ENCODE measurements at regions not wholly inside any gene's neighbourhood (a gene's known extent, or its start where the extent isn't known, plus 50 kb on each side); places are given as distances from the start of the nearest gene placed in this dataset.

DNA sequence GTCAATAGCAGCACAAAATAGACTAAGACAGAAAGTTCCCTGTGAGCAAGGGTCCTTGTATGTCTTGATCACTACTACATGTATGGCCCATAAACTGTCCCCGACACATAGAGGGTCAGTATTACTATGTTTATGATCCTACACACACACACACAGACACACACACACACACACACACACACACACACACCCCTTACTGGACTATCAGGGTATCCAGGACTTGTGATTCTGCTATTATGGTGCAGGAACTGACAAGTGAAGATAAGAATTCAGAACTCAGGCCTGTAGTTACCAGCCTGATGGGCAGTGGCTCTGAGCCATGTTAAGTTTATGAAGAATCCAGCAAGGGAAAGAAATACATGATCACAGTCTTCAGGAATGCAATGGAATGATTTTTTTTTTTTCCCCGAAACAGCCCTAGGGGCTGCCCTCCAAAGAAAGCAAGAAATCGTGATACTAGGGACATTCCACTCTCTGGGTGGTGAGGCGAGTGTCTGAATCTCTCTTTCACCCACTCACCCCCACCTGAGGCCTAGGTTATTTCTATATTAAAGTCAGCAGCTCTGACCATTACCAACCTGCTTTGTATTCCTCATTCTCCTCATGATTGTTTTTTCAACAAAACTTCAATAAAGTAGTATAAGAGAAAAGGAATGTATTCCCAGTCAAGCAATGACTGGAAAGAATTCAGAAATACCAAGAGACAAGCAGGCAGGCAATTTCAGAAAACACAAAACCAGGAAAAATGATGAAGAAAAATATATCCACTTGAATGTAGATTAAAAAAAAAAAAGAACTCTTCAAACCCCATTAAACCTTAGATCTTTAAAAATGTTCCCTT, 105.8 kb downstream of the AVPR1A start:
- Histone ChIP-seq H3K27ac (ENCODE audit: low read depth in 1 of 3, low read length in 2 of 3) (no peak overlapping the region), H3K4me3 (ENCODE audit: low read depth in 1 of 3, low read length in 3 of 3) (no peak overlapping the region), H3K4me1 (ENCODE audit: control insufficient read depth in 3 of 3, insufficient read depth in 2 of 3, low read depth in 1 of 3, low read length in 2 of 3) (no peaks in the 10 kb centered on the region), H3K27me3 (ENCODE audit: control insufficient read depth in 3 of 3, insufficient read depth in 3 of 3, low read length in 3 of 3) (no peaks in the 10 kb centered on the region), H3K9me3 (ENCODE audit: control insufficient read depth in 2 of 2, insufficient read depth in 1 of 2, low read depth in 1 of 2, low read length in 1 of 2) (no peaks in the 10 kb centered on the region), H3K36me3 (ENCODE audit: control insufficient read depth in 3 of 3, insufficient read depth in 2 of 3, low read depth in 1 of 3, low read length in 3 of 3) (no peaks in the 10 kb centered on the region)
- DNase-seq (no peak), FAIRE-seq (no peak)
- 84 to 91% (median 86%) methylated on average over 4 of the region's 4 CpGs for WGBS, 3 donors

GRCh38 chr12:63042646-63043045, 107.7 kb upstream of the PPM1H start:
- Histone ChIP-seq H3K27ac (ENCODE audit: low read depth in 1 of 3, low read length in 2 of 3) (no peak overlapping the region), H3K9me3 (ENCODE audit: control insufficient read depth in 2 of 2, insufficient read depth in 1 of 2, low read depth in 1 of 2, low read length in 1 of 2) (no peaks in the 10 kb centered on the region), H3K4me1 (ENCODE audit: control insufficient read depth in 3 of 3, insufficient read depth in 2 of 3, low read depth in 1 of 3, low read length in 2 of 3) (no peaks in the 10 kb centered on the region), H3K4me3 (ENCODE audit: low read depth in 1 of 3, low read length in 3 of 3) (no peak overlapping the region), H3K27me3 (ENCODE audit: control insufficient read depth in 3 of 3, insufficient read depth in 3 of 3, low read length in 3 of 3) (no peaks in the 10 kb centered on the region), H3K36me3 (ENCODE audit: control insufficient read depth in 3 of 3, insufficient read depth in 2 of 3, low read depth in 1 of 3, low read length in 3 of 3) (no peaks in the 10 kb centered on the region)
- DNase-seq (no peak), FAIRE-seq (no peak)
- 65 to 89% (median 67%) methylated on average over 1 of the region's 1 CpG for WGBS, 3 donors

- no peak for FAIRE-seq
- WGBS, 3 donors, result 38 to 48% (median 46%) methylated on average over 1 of the region's 1 CpG
- H3K4me1 ChIP-seq (ENCODE audit: control insufficient read depth in 3 of 3, insufficient read depth in 2 of 3, low read depth in 1 of 3, low read length in 2 of 3), result no peaks in the 10 kb centered on the region
Measured at GRCh38 chr12:63041601-63042000, 106.7 kb upstream of the PPM1H start.

GRCh38 chr12:63040526-63041220, 105.7 kb upstream of the PPM1H start:
- H3K4me3 ChIP-seq (ENCODE audit: low read depth in 1 of 3, low read length in 3 of 3), result no peak overlapping the region
- no peaks in the 10 kb centered on the region for H3K36me3 ChIP-seq (ENCODE audit: control insufficient read depth in 3 of 3, insufficient read depth in 2 of 3, low read depth in 1 of 3, low read length in 3 of 3)
- no peaks in the 10 kb centered on the region for H3K9me3 ChIP-seq (ENCODE audit: control insufficient read depth in 2 of 2, insufficient read depth in 1 of 2, low read depth in 1 of 2, low read length in 1 of 2)
- H3K27me3 ChIP-seq (ENCODE audit: control insufficient read depth in 3 of 3, insufficient read depth in 3 of 3, low read length in 3 of 3), result no peaks in the 10 kb centered on the region
- no peaks in the 10 kb centered on the region for H3K4me1 ChIP-seq (ENCODE audit: control insufficient read depth in 3 of 3, insufficient read depth in 2 of 3, low read depth in 1 of 3, low read length in 2 of 3)
- no peak for DNase-seq
- H3K27ac ChIP-seq (ENCODE audit: low read depth in 1 of 3, low read length in 2 of 3), result no peak overlapping the region
- WGBS, 3 donors, result 70 to 79% (median 72%) methylated on average over 5 of the region's 5 CpGs
- FAIRE-seq, result no peak

More at GRCh38 chr12:63041601-63042000, 106.7 kb upstream of the PPM1H start:
- no peak overlapping the region for H3K4me3 ChIP-seq (ENCODE audit: low read depth in 1 of 3, low read length in 3 of 3)
- no peaks in the 10 kb centered on the region for H3K9me3 ChIP-seq (ENCODE audit: control insufficient read depth in 2 of 2, insufficient read depth in 1 of 2, low read depth in 1 of 2, low read length in 1 of 2)
- H3K27ac ChIP-seq (ENCODE audit: low read depth in 1 of 3, low read length in 2 of 3), result no peak overlapping the region
- no peaks in the 10 kb centered on the region for H3K27me3 ChIP-seq (ENCODE audit: control insufficient read depth in 3 of 3, insufficient read depth in 3 of 3, low read length in 3 of 3)
- DNase-seq, result peak in 1 of 2 donors; percentile 15
- no peaks in the 10 kb centered on the region for H3K36me3 ChIP-seq (ENCODE audit: control insufficient read depth in 3 of 3, insufficient read depth in 2 of 3, low read depth in 1 of 3, low read length in 3 of 3)

DNA sequence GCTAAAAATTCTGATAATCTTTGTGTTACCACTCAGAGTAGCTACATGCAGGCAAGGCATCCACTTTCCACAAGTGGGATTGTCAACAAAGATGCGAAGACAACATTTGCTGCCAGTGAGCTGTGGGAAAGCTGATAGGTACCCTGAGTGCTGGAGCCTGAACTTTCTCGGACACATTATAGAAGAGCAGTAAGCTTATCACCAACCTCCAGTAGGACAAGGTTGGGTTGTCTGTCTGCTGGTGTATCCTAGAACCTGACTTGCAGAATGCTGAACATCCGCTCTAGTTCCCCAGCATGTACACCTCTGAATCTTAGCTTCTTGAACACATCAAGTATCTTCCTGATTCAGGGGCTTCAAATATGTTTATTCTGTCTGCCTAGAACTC, 103.8 kb upstream of the PPM1H start:
- WGBS, 3 donors, result 91 to 92% (median 92%) methylated on average over 3 of the region's 3 CpGs
- Histone ChIP-seq H3K27me3 (ENCODE audit: control insufficient read depth in 3 of 3, insufficient read depth in 3 of 3, low read length in 3 of 3) (no peaks in the 10 kb centered on the region), H3K27ac (ENCODE audit: low read depth in 1 of 3, low read length in 2 of 3) (no peak overlapping the region), H3K9me3 (ENCODE audit: control insufficient read depth in 2 of 2, insufficient read depth in 1 of 2, low read depth in 1 of 2, low read length in 1 of 2) (no peaks in the 10 kb centered on the region), H3K4me3 (ENCODE audit: low read depth in 1 of 3, low read length in 3 of 3) (no peak overlapping the region), H3K36me3 (ENCODE audit: control insufficient read depth in 3 of 3, insufficient read depth in 2 of 3, low read depth in 1 of 3, low read length in 3 of 3) (no peaks in the 10 kb centered on the region), H3K4me1 (ENCODE audit: control insufficient read depth in 3 of 3, insufficient read depth in 2 of 3, low read depth in 1 of 3, low read length in 2 of 3) (no peaks in the 10 kb centered on the region)
- DNase-seq (no peak), FAIRE-seq (no peak)

GRCh38 chr12:63037746-63038712, 103.1 kb upstream of the PPM1H start:
- Histone ChIP-seq H3K4me1 (ENCODE audit: control insufficient read depth in 3 of 3, insufficient read depth in 2 of 3, low read depth in 1 of 3, low read length in 2 of 3) (no peaks in the 10 kb centered on the region), H3K27me3 (ENCODE audit: control insufficient read depth in 3 of 3, insufficient read depth in 3 of 3, low read length in 3 of 3) (no peaks in the 10 kb centered on the region), H3K4me3 (ENCODE audit: low read depth in 1 of 3, low read length in 3 of 3) (no peak overlapping the region), H3K36me3 (ENCODE audit: control insufficient read depth in 3 of 3, insufficient read depth in 2 of 3, low read depth in 1 of 3, low read length in 3 of 3) (no peaks in the 10 kb centered on the region), H3K27ac (ENCODE audit: low read depth in 1 of 3, low read length in 2 of 3) (no peak overlapping the region), H3K9me3 (ENCODE audit: control insufficient read depth in 2 of 2, insufficient read depth in 1 of 2, low read depth in 1 of 2, low read length in 1 of 2) (no peaks in the 10 kb centered on the region)
- FAIRE-seq (no peak), DNase-seq (no peak)
- 41 to 70% (median 61%) methylated on average over 12 of the region's 12 CpGs for WGBS, 3 donors

DNA sequence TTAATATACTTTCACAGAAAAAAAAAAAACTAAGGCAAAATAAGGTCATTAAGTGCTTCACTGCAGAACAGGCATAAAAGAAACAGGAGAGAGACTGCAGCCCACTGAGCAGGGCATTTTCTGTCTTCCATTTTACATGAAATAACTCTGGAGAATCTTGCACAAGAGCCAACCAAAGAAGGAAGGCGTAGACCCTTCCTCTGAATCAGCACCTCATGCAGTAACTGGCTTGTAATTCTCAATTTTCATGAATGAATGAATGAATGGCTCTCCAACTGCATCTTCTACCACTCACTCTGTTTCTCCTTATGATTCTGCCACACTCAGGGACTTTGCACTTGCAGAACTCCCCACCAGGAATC, 102.0 kb upstream of the PPM1H start:
- no peak overlapping the region for H3K4me3 ChIP-seq (ENCODE audit: low read depth in 1 of 3, low read length in 3 of 3)
- H3K4me1 ChIP-seq (ENCODE audit: control insufficient read depth in 3 of 3, insufficient read depth in 2 of 3, low read depth in 1 of 3, low read length in 2 of 3), result no peaks in the 10 kb centered on the region
- no peaks in the 10 kb centered on the region for H3K36me3 ChIP-seq (ENCODE audit: control insufficient read depth in 3 of 3, insufficient read depth in 2 of 3, low read depth in 1 of 3, low read length in 3 of 3)
- H3K27me3 ChIP-seq (ENCODE audit: control insufficient read depth in 3 of 3, insufficient read depth in 3 of 3, low read length in 3 of 3), result no peaks in the 10 kb centered on the region
- FAIRE-seq (no peak), DNase-seq (no peak)
- WGBS, 3 donors, result 64 to 94% (median 74%) methylated on average over 1 of the region's 1 CpG
- no peaks in the 10 kb centered on the region for H3K9me3 ChIP-seq (ENCODE audit: control insufficient read depth in 2 of 2, insufficient read depth in 1 of 2, low read depth in 1 of 2, low read length in 1 of 2)
- no peak overlapping the region for H3K27ac ChIP-seq (ENCODE audit: low read depth in 1 of 3, low read length in 2 of 3)

GRCh38 chr12:63036216-63036973, 101.4 kb upstream of the PPM1H start:
- 59 to 80% (median 61%) methylated on average over 1 of the region's 1 CpG for WGBS, 3 donors
- no peaks in the 10 kb centered on the region for H3K36me3 ChIP-seq (ENCODE audit: control insufficient read depth in 3 of 3, insufficient read depth in 2 of 3, low read depth in 1 of 3, low read length in 3 of 3)
- H3K27ac ChIP-seq (ENCODE audit: low read depth in 1 of 3, low read length in 2 of 3), result no peak overlapping the region
- no peaks in the 10 kb centered on the region for H3K4me1 ChIP-seq (ENCODE audit: control insufficient read depth in 3 of 3, insufficient read depth in 2 of 3, low read depth in 1 of 3, low read length in 2 of 3)
- H3K4me3 ChIP-seq (ENCODE audit: low read depth in 1 of 3, low read length in 3 of 3), result no peak overlapping the region
- H3K9me3 ChIP-seq (ENCODE audit: control insufficient read depth in 2 of 2, insufficient read depth in 1 of 2, low read depth in 1 of 2, low read length in 1 of 2), result no peaks in the 10 kb centered on the region
- H3K27me3 ChIP-seq (ENCODE audit: control insufficient read depth in 3 of 3, insufficient read depth in 3 of 3, low read length in 3 of 3), result no peaks in the 10 kb centered on the region
- FAIRE-seq (no peak), DNase-seq (no peak)

Data from small intestine (tissue), 7 donors.